HG03175 (cell line): ENCODE measurements at regions not wholly inside any gene's neighbourhood (a gene's known extent, or its start where the extent isn't known, plus 50 kb on each side); places are given as distances from the start of the nearest gene placed in this dataset.
A peak's percentile ranks its signal among the peaks of the same experiment; 100 is the strongest.
"Not testable (repeated sequence)": the region's sequence is repeated elsewhere in the genome, so short reads cannot be mapped to it uniquely, and the experiment has no call there.

ENCODE experiments used
- ATAC-seq: cut with Tn5 transposase; IDR thresholded peaks from one replicate; pipeline ENCODE4 v1.9.1; 2021; ENCODE audit warnings: mild to moderate bottlenecking, moderate library complexity; ENCODE audit not compliant: unreplicated experiment

GRCh38 chr6:105746509-105746908 lies 339.6 kb upstream of the PRDM1 start:
- ATAC-seq = peak; percentile 37

- no peak for ATAC-seq
These were observed 340.0 kb upstream of the PRDM1 start for GRCh38 chr6:105746130-105746505.

GRCh38 chr6:105745464-105746129 lies 340.5 kb upstream of the PRDM1 start:
- peak; percentile 41 for ATAC-seq

- no peak for ATAC-seq
These were observed 341.3 kb upstream of the PRDM1 start for GRCh38 chr6:105744815-105745214.

GRCh38 chr6:105740946-105741645 lies 338.2 kb upstream of the PREP start:
- no peak for ATAC-seq

GRCh38 chr6:105739764-105740163 lies 336.9 kb upstream of the PREP start:
- ATAC-seq = no peak

GRCh38 chr6:105733556-105734162 lies 330.8 kb upstream of the PREP start:
- no peak for ATAC-seq

- no peak for ATAC-seq
These were observed 326.1 kb upstream of the PREP start for GRCh38 chr6:105728995-105729394.

GRCh38 chr6:105726902-105727655 lies 324.2 kb upstream of the PREP start:
- no peak for ATAC-seq

- ATAC-seq = no peak
These were observed 312.0 kb upstream of the PREP start for GRCh38 chr6:105714846-105715245.

GRCh38 chr6:105713474-105714118 lies 310.7 kb upstream of the PREP start:
- no peak for ATAC-seq

GRCh38 chr6:105711216-105711615 lies 308.3 kb upstream of the PREP start:
- no peak for ATAC-seq

GRCh38 chr6:105705608-105706007 lies 302.7 kb upstream of the PREP start:
- ATAC-seq = no peak

GRCh38 chr6:105695461-105695860 lies 292.6 kb upstream of the PREP start:
- no peak for ATAC-seq

GRCh38 chr6:105692613-105693215 lies 289.8 kb upstream of the PREP start:
- ATAC-seq = no peak

GRCh38 chr6:105691971-105692370 lies 289.1 kb upstream of the PREP start:
- no peak for ATAC-seq

- ATAC-seq = no peak
These were observed 288.2 kb upstream of the PREP start for GRCh38 chr6:105691081-105691480.

GRCh38 chr6:105688573-105688972 lies 285.7 kb upstream of the PREP start:
- no peak for ATAC-seq

- not testable (repeated sequence) for ATAC-seq
These were observed 283.9 kb upstream of the PREP start for GRCh38 chr6:105686793-105687192.

GRCh38 chr6:105681061-105681460 lies 278.2 kb upstream of the PREP start:
- ATAC-seq = no peak

- ATAC-seq = no peak
These were observed 277.2 kb upstream of the PREP start for GRCh38 chr6:105680131-105680530.
